SK-N-SH (cell line): ENCODE measurements at regions not wholly inside any gene's neighbourhood (a gene's known extent, or its start where the extent isn't known, plus 50 kb on each side); places are given as distances from the start of the nearest gene placed in this dataset.
A peak's percentile ranks its signal among the peaks of the same experiment; 100 is the strongest.

Experiments used
- CTCF ChIA-PET: fragments of 300-600, 350-600 bp; formaldehyde crosslinking; extraction: SDS; loops from one replicate; lab custom pipeline; 2021; lab: Yijun Ruan, JAX
- POLR2A ChIA-PET: fragments of 350-600 bp; sonication (Branson Sonifier 250); formaldehyde crosslinking; extraction: SDS; loops from one replicate; lab custom pipeline; 2020; ENCODE audit warnings: antibody characterized with exemption, inconsistent platforms; lab: Yijun Ruan, JAX
- DNase-seq: peaks from one replicate; pipeline ENCODE4 v3.0.0; 2012
- H2AFZ ChIP-seq: fragments of 200-600 bp; sonication (generic); 2 replicates; pipeline ENCODE4 v1.8.1; 2016; ENCODE audit warnings: antibody characterized with exemption, mild to moderate bottlenecking, low read depth
- H3F3A ChIP-seq: fragments of 200-600 bp; sonication (generic); replicated peaks from 2 replicates; pipeline ENCODE3; 2016; ENCODE audit warnings: antibody characterized with exemption, mild to moderate bottlenecking; ENCODE audit not compliant: insufficient read depth
- H3K27ac ChIP-seq, 2 experiments: fragments of 200-500 bp in 1 of 2; fragments of 200-600 bp in 1 of 2; sonication (Bioruptor generic) in 1 of 2; sonication (generic), shearing (Covaris generic) in 1 of 2; 2 replicates each; pipeline versions ENCODE4 v1.5.1 to v1.6.1; 2014 to 2016; ENCODE audit warnings: low read depth in 2 of 2, inconsistent platforms in 1 of 2, low read length in 1 of 2, mild to moderate bottlenecking in 1 of 2, mixed read lengths in 1 of 2
- H3K27me3 ChIP-seq: fragments of 200-600 bp; sonication (generic), shearing (Covaris generic); 2 replicates; pipeline ENCODE4 v1.6.1; 2016; ENCODE audit warnings: mixed run types; ENCODE audit not compliant: insufficient read depth
- H3K36me3 ChIP-seq, 2 experiments: fragments of 200-500 bp in 1 of 2; fragments of 200-600 bp in 1 of 2; sonication (Bioruptor generic) in 1 of 2; sonication (generic) in 1 of 2; replicated peaks in 1 of 2; 2 replicates each; pipeline versions ENCODE3 to v1.5.1; 2014 to 2016; ENCODE audit warnings: low read length in 1 of 2, mild to moderate bottlenecking in 1 of 2; ENCODE audit not compliant: insufficient read depth in 2 of 2, control insufficient read depth in 1 of 2
- H3K4me1 ChIP-seq, 2 experiments: fragments of 200-500 bp in 1 of 2; fragments of 200-600 bp in 1 of 2; sonication (Bioruptor generic) in 1 of 2; sonication (generic), shearing (Covaris generic) in 1 of 2; 2 replicates each; pipeline versions ENCODE4 v1.5.1 to v1.6.1; 2014 to 2016; ENCODE audit warnings: low read depth in 1 of 2, low read length in 1 of 2, mixed run types in 1 of 2; ENCODE audit not compliant: insufficient read depth in 2 of 2, control insufficient read depth in 1 of 2
- H3K4me2 ChIP-seq: fragments of 200-600 bp; sonication (generic), shearing (Covaris generic); 2 replicates; pipeline ENCODE4 v1.6.1; 2017; ENCODE audit warnings: mixed run types
- H3K4me3 ChIP-seq, 2 experiments: fragments of 200-500 bp in 1 of 2; fragments of 200-600 bp in 1 of 2; sonication (Bioruptor generic) in 1 of 2; sonication (generic), shearing (Covaris generic) in 1 of 2; 2 replicates each; pipeline versions ENCODE4 v1.5.1 to v1.8.1; 2014 to 2016; ENCODE audit warnings: low read depth in 2 of 2, inconsistent platforms in 1 of 2, low read length in 1 of 2, mild to moderate bottlenecking in 1 of 2, mixed read lengths in 1 of 2, moderate library complexity in 1 of 2
- H3K79me2 ChIP-seq: fragments of 200-600 bp; sonication (generic); 2 replicates; pipeline ENCODE4 v1.8.1; 2017; ENCODE audit warnings: mild to moderate bottlenecking; ENCODE audit not compliant: insufficient read depth
- H3K9ac ChIP-seq: fragments of 200-600 bp; sonication (generic); 2 replicates; pipeline ENCODE4 v1.6.1; 2017; ENCODE audit warnings: mixed run types
- H3K9me2 ChIP-seq: fragments of 200-600 bp; sonication (generic); 2 replicates; pipeline ENCODE4 v1.6.1; 2017; ENCODE audit warnings: mixed run types
- H3K9me3 ChIP-seq: fragments of 200-600 bp; sonication (generic); 2 replicates; pipeline ENCODE4 v1.6.1; 2017; ENCODE audit warnings: mixed run types, mild to moderate bottlenecking, moderate library complexity
- H4K20me1 ChIP-seq: fragments of 200-600 bp; sonication (generic); 2 replicates; pipeline ENCODE4 v1.6.1; 2017; ENCODE audit warnings: mild to moderate bottlenecking, mixed run types; ENCODE audit not compliant: insufficient read depth
- CHD2 ChIP-seq: fragments of 150-350 bp; IDR thresholded peaks from 2 replicates; pipeline ENCODE4 v1.6.1; 2018; ENCODE audit warnings: low read length; ENCODE audit not compliant: partially characterized antibody
- ELF1 ChIP-seq: IDR thresholded peaks from 2 replicates; pipeline ENCODE4 v1.4.0; 2012
- EP300 ChIP-seq, 2 experiments: IDR thresholded peaks; 2 replicates each; pipeline versions ENCODE4 v1.4.0 to v1.6.1; 2012; ENCODE audit warnings: borderline replicate concordance in 1 of 2, low read depth in 1 of 2, low read length in 1 of 2
- FOSL2 ChIP-seq: IDR thresholded peaks from 2 replicates; pipeline ENCODE4 v1.4.0; 2012; ENCODE audit warnings: low read depth, mild to moderate bottlenecking, moderate library complexity, borderline replicate concordance
- IRF3 ChIP-seq: fragments of 150-350 bp; IDR thresholded peaks from 2 replicates; pipeline ENCODE4 v1.6.1; 2016; ENCODE audit warnings: mild to moderate bottlenecking, low read depth, low read length
- MEF2A ChIP-seq: IDR thresholded peaks from 2 replicates; pipeline ENCODE4 v1.4.0; 2012; ENCODE audit warnings: low read depth, borderline replicate concordance
- MXI1 ChIP-seq: IDR thresholded peaks from 2 replicates; pipeline ENCODE4 v1.6.1; 2012; ENCODE audit warnings: mild to moderate bottlenecking, low read depth, low read length, improper control_type of control experiment
- NFIC ChIP-seq: IDR thresholded peaks from 2 replicates; pipeline ENCODE4 v1.4.0; 2012; ENCODE audit warnings: borderline replicate concordance
- NRF1 ChIP-seq: IDR thresholded peaks from 2 replicates; pipeline ENCODE4 v1.6.1; 2012; ENCODE audit warnings: low read depth, mild to moderate bottlenecking, low read length
- REST ChIP-seq: IDR thresholded peaks from 2 replicates; pipeline ENCODE4 v1.6.1; 2012; ENCODE audit warnings: mild to moderate bottlenecking, low read depth, low read length, moderate library complexity
- SIN3A ChIP-seq: IDR thresholded peaks from 2 replicates; pipeline ENCODE4 v1.6.1; 2012; ENCODE audit warnings: low read depth, mild to moderate bottlenecking, low read length, moderate library complexity, borderline replicate concordance
- SMC3 ChIP-seq: IDR thresholded peaks from 2 replicates; pipeline ENCODE4 v1.6.1; 2012; ENCODE audit warnings: low read depth, low read length, improper control_type of control experiment
- TAF1 ChIP-seq: IDR thresholded peaks from 2 replicates; pipeline ENCODE4 v1.6.1; 2012; ENCODE audit warnings: low read depth, mild to moderate bottlenecking, low read length, moderate library complexity, borderline replicate concordance
- ZBTB33 ChIP-seq: IDR thresholded peaks from 2 replicates; pipeline ENCODE4 v1.4.0; 2012; ENCODE audit warnings: low read depth, borderline replicate concordance
- WGBS: methylation state at CpG from one replicate; pipeline ENCODE4 v1.1.6; 2017; ENCODE audit warnings: low lambda C conversion rate; 5-methylcytosine and 5-hydroxymethylcytosine counted together

GRCh38 chr10:29160150-29160617 lies 128.7 kb upstream of the LYZL1 start (continued):
- TF ChIP-seq SIN3A, result 0 out of 2 replicates have a peak, but pooled peaks have one; percentile 27
- TF ChIP-seq, all 33 proteins: peak for 14

- H3K9me3 ChIP-seq, result peaks cover 17% of the 10 kb centered on the region
- ChIA-PET POLR2A (no interaction called here), CTCF (interaction anchor here (1.1 kb wide), 1 partner anchor 14 kb away, joined by 4 read pairs; no protein-coding TSS in a partner anchor)
- peak overlapping the region in 1 of 2 experiments; percentile 29; a peak in 1 of 4 replicates for H3K27ac ChIP-seq
- H3K27me3 ChIP-seq, result no peaks in the 10 kb centered on the region
- H3K79me2 ChIP-seq, result no peaks in the 10 kb centered on the region
- TF ChIP-seq REST (0 out of 2 replicates have a peak, but pooled peaks have one; percentile 18), NRF1 (no peak)
- peaks cover 0 to 3% of the 10 kb centered on the region in 2 experiments for H3K36me3 ChIP-seq
- H3K4me2 ChIP-seq, result no peak overlapping the region
- H3K9me2 ChIP-seq, result no peaks in the 10 kb centered on the region
- no peak overlapping the region for H3K4me3 ChIP-seq
- 44% methylated on average over 2 of the region's 2 CpGs for WGBS
- DNase-seq, result no peak
- H2AFZ ChIP-seq, result no peak overlapping the region
- peaks cover 0 to 15% of the 10 kb centered on the region in 2 experiments; a peak in 3 of 4 replicates for H3K4me1 ChIP-seq
- no peaks in the 10 kb centered on the region for H4K20me1 ChIP-seq
- H3K9ac ChIP-seq, result no peak overlapping the region
- H3F3A ChIP-seq, result peaks cover 22% of the 10 kb centered on the region
Observed at GRCh38 chr10:29163746-29164145, 125.1 kb upstream of the LYZL1 start.

GRCh38 chr10:29166713-29167112 lies 122.2 kb upstream of the LYZL1 start:
- Histone ChIP-seq H3F3A (no peaks in the 10 kb centered on the region), H3K36me3 (peaks cover 0 to 3% of the 10 kb centered on the region in 2 experiments), H4K20me1 (no peaks in the 10 kb centered on the region), H3K4me2 (no peak overlapping the region), H3K4me1 (no peaks in the 10 kb centered on the region), H3K79me2 (no peaks in the 10 kb centered on the region), H3K27me3 (no peaks in the 10 kb centered on the region), H3K27ac (no peak overlapping the region), H3K4me3 (no peak overlapping the region), H3K9me3 (peaks cover 17% of the 10 kb centered on the region), H3K9me2 (no peaks in the 10 kb centered on the region), H2AFZ (no peak overlapping the region), H3K9ac (no peak overlapping the region)
- ChIA-PET CTCF (no interaction called here), POLR2A (no interaction called here)
- TF ChIP-seq SMC3 (no peak), EP300 (IDR thresholded peaks at IDR 0.05; ENCODE audit: borderline replicate concordance in 1 of 2, low read depth in 1 of 2, low read length in 1 of 2) (no peak), MXI1 (no peak), ZBTB33 (no peak), TAF1 (no peak), NFIC (no peak), IRF3 (no peak), ELF1 (no peak), MEF2A (no peak), REST (no peak), FOSL2 (no peak), CHD2 (no peak)
- DNase-seq, result no peak
- 65% methylated on average over 4 of the region's 4 CpGs for WGBS
